GM12874 (cell line): ENCODE measurements at regions not wholly inside any gene's neighbourhood (a gene's known extent, or its start where the extent isn't known, plus 50 kb on each side); places are given as distances from the start of the nearest gene placed in this dataset.

ENCODE experiments used
- TF ChIP-seq, protein P1 (sequence below): IDR thresholded peaks from 2 replicates; pipeline ENCODE4 v1.5.1; 2011; ENCODE audit warnings: low read depth, mild to moderate bottlenecking, control low read depth, low read length, moderate library complexity; ENCODE audit not compliant: insufficient read depth

DNA sequence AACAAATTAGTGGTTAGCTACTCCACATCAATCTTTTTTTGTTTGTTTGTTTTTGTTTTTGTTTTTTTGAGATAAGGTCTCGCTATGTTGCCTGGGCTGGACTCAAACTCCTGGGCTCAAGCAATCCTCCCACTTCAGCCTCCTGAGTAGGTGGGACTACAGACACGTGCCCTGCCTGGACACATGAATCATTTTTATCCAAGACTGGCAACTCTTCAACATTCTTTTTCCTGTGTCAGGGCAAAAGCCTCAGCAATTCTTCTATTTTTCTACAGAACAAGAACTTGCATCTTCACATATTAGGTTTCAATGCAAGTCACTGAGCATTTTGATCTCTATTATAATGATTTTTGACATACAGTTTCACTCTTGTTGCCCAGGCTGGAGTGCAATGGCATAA, 76.8 kb upstream of the LRCH1 start:
- TF ChIP-seq, protein P1, sequence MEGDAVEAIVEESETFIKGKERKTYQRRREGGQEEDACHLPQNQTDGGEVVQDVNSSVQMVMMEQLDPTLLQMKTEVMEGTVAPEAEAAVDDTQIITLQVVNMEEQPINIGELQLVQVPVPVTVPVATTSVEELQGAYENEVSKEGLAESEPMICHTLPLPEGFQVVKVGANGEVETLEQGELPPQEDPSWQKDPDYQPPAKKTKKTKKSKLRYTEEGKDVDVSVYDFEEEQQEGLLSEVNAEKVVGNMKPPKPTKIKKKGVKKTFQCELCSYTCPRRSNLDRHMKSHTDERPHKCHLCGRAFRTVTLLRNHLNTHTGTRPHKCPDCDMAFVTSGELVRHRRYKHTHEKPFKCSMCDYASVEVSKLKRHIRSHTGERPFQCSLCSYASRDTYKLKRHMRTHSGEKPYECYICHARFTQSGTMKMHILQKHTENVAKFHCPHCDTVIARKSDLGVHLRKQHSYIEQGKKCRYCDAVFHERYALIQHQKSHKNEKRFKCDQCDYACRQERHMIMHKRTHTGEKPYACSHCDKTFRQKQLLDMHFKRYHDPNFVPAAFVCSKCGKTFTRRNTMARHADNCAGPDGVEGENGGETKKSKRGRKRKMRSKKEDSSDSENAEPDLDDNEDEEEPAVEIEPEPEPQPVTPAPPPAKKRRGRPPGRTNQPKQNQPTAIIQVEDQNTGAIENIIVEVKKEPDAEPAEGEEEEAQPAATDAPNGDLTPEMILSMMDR = no peak

DNA sequence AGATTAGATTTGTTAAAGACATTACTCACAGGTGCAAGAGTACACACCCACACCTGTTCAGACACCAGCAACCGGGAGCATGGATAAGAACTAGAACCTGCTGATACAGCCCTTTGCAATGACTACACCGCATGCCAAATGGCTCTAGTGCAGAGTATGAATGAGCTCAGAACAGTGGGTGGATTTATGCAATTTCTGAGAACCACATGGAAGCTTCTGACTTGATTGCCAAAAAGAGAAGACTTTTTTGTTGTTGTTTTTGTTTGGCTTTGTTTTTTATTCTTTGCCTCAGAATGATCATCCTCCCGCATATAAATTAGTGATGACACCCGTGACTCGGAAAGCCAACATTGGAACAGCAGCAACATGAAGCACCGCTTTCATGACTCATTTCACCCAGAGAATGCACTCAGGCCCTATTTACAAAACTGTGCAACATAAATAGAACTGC, 77.4 kb upstream of the LRCH1 start:
- TF ChIP-seq, protein P1 = no peak

DNA sequence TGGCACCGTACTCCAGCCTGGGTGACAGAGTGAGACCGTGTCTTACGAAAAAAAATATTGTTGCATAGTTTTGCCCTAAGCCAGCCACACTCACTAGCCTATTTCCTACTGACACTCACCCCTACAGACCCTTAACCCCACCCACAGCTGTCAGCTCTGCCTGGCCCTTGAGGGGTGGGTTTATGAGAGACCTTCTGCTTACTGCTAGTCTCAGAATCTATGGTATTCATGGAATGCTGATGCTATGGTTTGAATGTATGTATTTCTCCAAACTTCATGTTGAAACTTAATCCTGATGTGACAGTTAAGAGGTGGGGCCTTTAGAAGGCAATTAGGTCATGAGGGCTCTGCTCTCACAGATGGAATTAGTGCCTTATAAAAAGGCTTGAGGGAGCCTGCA, 79.2 kb upstream of the LRCH1 start:
- TF ChIP-seq, protein P1 = no peak

DNA sequence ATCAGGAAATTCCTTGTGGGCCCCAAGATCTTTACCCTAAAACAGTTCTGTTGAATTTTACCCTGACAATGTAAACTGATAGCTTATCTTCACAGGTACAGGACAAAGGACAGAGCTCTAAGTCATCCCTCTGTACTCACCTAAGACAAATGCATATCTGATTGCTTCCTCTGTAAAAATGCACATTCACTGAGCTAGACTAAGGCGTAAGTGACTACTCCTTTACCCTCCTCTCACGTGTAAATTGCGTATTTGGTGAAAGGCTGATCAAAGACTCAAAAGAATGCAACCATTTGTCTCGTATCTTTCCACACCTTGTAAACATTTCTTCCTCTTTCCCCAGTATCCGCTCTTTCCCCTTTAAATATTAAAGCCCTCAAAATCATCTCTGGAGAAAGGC, 80.6 kb upstream of the LRCH1 start:
- TF ChIP-seq, protein P1 = no peak

DNA sequence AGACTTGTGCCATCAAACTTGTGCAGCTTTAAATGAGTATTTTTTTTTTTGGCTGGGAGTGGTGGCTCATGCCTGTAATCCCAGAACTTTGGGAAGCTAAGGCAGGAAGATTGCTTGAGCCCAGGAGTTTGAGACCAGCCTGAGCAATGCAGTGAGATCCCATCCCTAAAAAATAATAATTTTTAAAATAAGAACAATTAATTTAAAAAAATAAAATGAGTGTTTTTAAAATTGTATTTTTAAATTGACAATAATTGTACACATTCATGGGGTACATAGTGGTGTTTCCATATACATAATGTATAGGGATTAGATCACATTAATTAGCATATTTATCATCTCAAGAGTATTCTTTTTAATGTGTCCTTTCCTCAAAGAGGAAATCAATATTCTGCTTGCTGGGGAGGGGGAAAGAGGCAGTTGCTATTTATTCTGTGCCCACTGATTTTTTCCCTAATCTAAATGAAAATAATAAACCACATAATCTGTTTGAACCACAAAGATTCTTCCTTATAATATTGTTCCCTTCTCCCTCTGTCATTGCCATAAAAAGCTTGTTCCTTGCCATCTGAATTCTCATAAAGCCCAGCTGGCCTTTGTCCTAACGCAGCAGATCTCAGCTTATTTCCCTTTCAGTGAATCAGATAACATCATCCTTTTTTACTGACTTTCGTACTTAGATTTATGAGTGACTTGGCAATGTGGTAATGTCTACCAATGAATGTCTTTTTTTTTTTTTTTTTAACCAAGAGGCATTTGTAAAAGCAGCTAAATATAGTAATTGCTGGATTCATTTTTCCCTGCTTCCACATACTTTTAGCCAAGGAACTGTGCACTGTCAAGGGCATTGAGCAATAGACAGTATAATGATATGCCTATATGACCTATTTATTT, 81.8 kb upstream of the RUBCNL start:
- TF ChIP-seq, protein P1 = no peak

DNA sequence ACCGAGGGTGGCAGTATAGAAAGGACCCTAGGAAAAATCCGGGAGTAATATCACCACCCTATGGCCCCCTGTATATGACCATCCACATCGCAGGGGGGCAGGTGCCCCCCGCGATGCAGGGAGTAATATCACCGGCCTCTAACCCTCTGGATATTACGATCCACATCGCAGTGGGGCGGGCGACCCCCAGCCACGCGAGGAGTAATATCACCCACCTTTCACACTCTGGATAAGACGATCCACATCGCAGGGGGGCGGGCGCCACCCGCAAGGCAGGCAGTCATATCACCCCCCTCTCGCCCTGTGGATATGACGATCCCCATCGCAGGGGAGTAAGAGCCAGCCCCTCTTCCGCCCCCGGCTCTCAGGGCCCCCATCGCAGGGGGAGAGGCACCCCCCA, 76.7 kb upstream of the RUBCNL start:
- TF ChIP-seq, protein P1 = no peak

DNA sequence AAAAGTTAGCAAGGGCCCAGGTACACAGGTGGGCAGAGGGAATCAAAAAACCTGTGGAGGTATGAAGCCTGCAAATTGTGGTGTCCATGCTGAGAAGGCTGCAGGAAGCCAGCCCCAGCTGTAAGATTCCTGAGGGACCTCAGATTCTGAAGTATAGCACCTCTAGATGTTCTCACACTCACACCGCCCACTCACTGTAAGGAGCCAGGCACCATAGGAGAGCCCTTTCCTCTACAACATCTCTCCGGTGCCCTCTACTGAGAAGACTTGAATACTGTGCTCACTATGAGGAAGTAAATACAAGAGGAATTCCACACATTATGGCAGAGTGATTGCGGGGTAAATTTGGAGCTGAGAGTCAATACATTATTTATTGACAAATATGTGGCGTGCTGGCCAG, 68.9 kb upstream of the RUBCNL start:
- TF ChIP-seq, protein P1 = peak; percentile 15; the same call in 1 of the 2 replicates
